GM18505 (cell line): ENCODE measurements at regions not wholly inside any gene's neighbourhood (a gene's known extent, or its start where the extent isn't known, plus 50 kb on each side); places are given as distances from the start of the nearest gene placed in this dataset.

ENCODE experiments used
- ATAC-seq: cut with Tn5 transposase; IDR thresholded peaks from one replicate; pipeline ENCODE4 v1.9.1; 2021; ENCODE audit not compliant: unreplicated experiment
- POLR2A ChIP-seq: IDR thresholded peaks from 4 replicates; pipeline ENCODE4 v1.6.1; 2011; ENCODE audit warnings: borderline replicate concordance; ENCODE audit not compliant: insufficient read depth, insufficient read length; ENCODE audit errors: extremely low read depth

GRCh38 chr11:128389461-128389976 is 197.8 kb downstream of the ETS1 start:
- no peak for ATAC-seq
- no peak for TF ChIP-seq POLR2A

DNA sequence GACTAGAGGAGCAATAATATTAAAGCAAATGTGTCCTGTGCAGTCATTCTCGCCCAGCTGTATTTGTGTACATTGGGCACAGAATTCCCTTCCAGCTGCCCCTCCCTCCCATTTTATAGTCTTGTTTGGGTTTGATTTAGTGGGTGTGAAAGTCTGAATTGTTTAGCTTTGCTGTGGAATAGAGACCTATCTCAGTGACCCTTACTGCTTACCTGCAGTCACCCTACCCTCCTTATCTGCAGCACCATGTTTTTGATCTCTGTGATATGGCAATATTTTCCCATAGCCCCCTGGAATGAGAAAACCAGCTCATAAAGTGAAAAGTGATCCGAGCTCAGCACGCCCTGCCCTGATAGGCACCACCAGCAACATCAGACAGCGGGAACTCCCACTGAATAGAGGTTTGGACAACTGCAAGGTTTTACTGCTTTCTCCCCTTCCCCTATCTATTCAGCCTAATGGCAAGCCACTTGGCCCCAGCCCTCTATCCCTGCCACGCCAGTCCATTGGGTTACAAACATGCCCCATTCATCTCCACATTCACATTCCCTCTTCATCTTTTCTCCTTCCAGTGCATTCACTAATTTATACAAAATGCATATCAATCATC is 199.0 kb downstream of the ETS1 start:
- no peak for TF ChIP-seq POLR2A
- no peak for ATAC-seq

GRCh38 chr11:128379587-128380580 is 207.5 kb downstream of the ETS1 start:
- no peak for TF ChIP-seq POLR2A
- no peak for ATAC-seq

GRCh38 chr11:128375961-128376360 is 211.4 kb downstream of the ETS1 start:
- no peak for ATAC-seq
- no peak for TF ChIP-seq POLR2A

GRCh38 chr11:128374026-128374425 is 213.3 kb downstream of the ETS1 start:
- no peak for TF ChIP-seq POLR2A
- no peak for ATAC-seq

DNA sequence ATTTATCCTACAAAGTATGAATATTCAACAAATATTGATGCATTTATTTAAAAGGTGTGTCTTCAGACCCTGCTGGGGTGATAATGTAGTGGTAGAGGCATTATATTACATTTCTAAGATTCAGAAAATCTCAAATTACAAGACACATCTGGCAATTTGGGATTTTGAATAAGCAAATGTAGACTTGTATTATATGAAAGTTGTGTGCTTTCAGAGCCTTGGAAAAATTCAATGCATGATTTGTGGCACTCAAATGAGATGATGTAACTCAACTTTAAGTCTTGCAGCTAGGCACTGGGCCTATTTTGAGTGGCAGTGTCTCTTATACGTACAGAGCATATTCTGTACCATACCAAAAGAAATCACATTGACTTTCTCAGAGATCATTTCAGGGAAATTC is 214.4 kb downstream of the ETS1 start:
- no peak for TF ChIP-seq POLR2A
- ATAC-seq: no peak

- no peak for TF ChIP-seq POLR2A
- ATAC-seq: peak; percentile 53
Measured at GRCh38 chr11:128367573-128367972, 219.8 kb downstream of the ETS1 start.

DNA sequence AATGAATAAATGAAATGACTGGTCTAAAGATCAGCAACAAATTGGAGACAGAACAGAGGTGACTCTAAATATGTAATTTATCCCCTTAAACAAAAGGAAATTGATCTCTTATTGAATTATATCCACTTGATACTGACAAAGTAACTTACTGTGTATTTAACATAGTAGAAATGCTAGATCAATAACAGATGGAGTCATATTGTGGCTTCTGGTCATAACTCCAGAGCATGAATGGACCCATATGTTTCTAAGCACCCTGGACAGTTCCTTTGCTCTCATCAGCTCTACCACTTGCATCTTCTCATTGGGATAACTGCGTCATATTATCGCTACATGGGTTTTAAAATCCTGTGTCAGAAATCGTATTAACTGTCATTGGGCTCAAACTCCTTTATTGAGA is 222.3 kb downstream of the ETS1 start:
- no peak for TF ChIP-seq POLR2A
- no peak for ATAC-seq

DNA sequence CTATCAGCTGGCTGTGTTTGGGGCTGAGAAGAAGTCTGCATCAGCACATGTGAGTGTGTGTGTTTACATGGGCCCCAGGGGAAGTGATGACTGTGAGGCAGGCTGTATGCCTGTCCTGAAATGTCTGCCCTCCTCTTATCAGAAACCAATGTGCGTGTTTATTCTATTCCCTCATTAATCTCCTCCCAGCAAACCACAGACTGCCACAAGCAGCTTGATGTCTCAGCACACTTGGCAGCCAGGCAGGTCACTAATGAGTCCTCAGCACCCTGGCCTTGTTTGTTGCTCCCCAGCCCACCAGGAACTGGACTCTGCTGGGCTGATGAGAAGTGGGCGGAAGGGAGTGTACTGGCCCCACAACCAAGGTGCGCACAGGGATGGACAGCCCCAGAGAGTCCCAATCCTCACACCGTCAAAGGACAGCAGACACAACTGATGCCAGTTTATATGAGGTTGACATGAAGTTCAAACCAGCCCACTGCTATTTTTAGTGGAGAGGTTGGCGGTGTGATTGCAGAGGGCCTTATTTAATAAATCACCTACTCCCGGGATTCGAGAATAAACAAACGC is 225.8 kb downstream of the ETS1 start:
- no peak for ATAC-seq
- no peak for TF ChIP-seq POLR2A

DNA sequence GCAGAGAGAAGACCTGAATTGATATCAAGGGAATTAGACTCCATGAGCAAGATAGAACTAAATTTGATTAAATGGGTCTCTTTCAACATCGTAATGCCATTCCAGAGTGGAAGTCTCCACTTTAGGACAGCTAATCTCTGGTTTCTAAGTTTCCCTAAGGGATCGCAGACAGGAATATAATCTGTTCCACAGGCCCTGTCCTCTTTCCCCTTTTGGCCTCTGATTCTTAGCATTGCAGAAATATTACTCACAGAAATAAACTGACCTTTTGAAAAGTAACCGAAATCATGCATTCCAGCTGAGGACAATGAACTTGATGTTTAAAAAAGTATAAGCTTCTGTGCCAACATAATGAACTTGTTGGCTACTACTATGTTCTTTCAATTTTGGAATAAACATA is 227.8 kb downstream of the ETS1 start:
- TF ChIP-seq POLR2A: no peak
- ATAC-seq: no peak

- no peak for ATAC-seq
- TF ChIP-seq POLR2A: no peak
Measured at GRCh38 chr11:128357073-128357472, 230.3 kb downstream of the ETS1 start.

DNA sequence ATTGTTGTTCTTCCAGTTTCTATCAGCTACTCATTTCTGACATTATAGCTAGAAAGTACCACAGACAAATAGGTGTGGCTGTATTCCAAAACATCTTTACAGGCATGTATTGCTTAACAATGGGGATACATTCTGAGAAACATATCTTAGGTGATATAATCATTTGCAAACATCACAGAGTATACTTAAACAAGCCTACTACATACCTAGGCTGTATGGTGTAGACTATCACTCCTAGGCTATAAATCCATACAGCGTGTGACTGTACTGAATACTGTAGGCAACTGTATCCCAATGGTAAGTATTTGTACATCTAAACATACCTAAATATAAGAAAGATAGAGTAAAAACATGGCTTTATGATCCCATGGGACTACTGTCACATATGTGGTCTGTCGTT is 231.8 kb downstream of the ETS1 start:
- no peak for ATAC-seq
- no peak for TF ChIP-seq POLR2A

GRCh38 chr11:128354476-128354875 is 232.9 kb downstream of the ETS1 start:
- no peak for ATAC-seq
- TF ChIP-seq POLR2A: no peak
